Thoracic aorta (tissue), 2 donors: ENCODE measurements at regions not wholly inside any gene's neighbourhood (a gene's known extent, or its start where the extent isn't known, plus 50 kb on each side); places are given as distances from the start of the nearest gene placed in this dataset.
A peak's percentile ranks its signal among the peaks of the same experiment; 100 is the strongest.

ENCODE experiments used
- ATAC-seq: fragments of 150-250 bp; one replicate; pipeline ENCODE4 v1.8.0; 2017; ENCODE audit warnings: low read depth; ENCODE audit not compliant: insufficient number of reproducible peaks, low FRiP score
- DNase-seq: peaks from one replicate; pipeline ENCODE4 v3.0.0-alpha.2; 2020; ENCODE audit warnings: low spot score
- H3K27ac ChIP-seq, 2 donors: fragments of 200-600 bp; sonication (generic); 1 replicate in 1 of 2; 2 replicates in 1 of 2; pipeline ENCODE4 v1.5.1; 2016; ENCODE audit warnings: mild to moderate bottlenecking in 2 of 2, moderate library complexity in 2 of 2
- H3K27me3 ChIP-seq: fragments of 200-600 bp; sonication (generic); replicated peaks from 2 replicates; pipeline ENCODE4 v1.6.0; 2016; ENCODE audit warnings: mild to moderate bottlenecking; ENCODE audit not compliant: insufficient read depth
- H3K36me3 ChIP-seq: fragments of 200-600 bp; sonication (generic); one replicate; pipeline ENCODE4 v1.5.1; 2016
- H3K4me1 ChIP-seq, 2 donors: fragments of 200-600 bp; sonication (generic); 1 replicate in 1 of 2; 2 replicates in 1 of 2; pipeline versions ENCODE4 v1.5.1 to v1.6.0; 2016; ENCODE audit warnings: low read depth in 2 of 2, mild to moderate bottlenecking in 1 of 2; ENCODE audit not compliant: control insufficient read depth in 1 of 2
- H3K4me3 ChIP-seq: fragments of 200-600 bp; sonication (generic); 2 replicates; pipeline ENCODE4 v1.5.1; 2016; ENCODE audit warnings: mild to moderate bottlenecking
- H3K9me3 ChIP-seq: fragments of 200-600 bp; sonication (generic); 2 replicates; pipeline ENCODE4 v1.5.1; 2016
- TF ChIP-seq, protein P1 (sequence below): fragments of 200-600 bp; sonication (generic); IDR thresholded peaks from one replicate; pipeline ENCODE4 v1.5.1; 2019; ENCODE audit warnings: antibody characterized with exemption

DNA sequence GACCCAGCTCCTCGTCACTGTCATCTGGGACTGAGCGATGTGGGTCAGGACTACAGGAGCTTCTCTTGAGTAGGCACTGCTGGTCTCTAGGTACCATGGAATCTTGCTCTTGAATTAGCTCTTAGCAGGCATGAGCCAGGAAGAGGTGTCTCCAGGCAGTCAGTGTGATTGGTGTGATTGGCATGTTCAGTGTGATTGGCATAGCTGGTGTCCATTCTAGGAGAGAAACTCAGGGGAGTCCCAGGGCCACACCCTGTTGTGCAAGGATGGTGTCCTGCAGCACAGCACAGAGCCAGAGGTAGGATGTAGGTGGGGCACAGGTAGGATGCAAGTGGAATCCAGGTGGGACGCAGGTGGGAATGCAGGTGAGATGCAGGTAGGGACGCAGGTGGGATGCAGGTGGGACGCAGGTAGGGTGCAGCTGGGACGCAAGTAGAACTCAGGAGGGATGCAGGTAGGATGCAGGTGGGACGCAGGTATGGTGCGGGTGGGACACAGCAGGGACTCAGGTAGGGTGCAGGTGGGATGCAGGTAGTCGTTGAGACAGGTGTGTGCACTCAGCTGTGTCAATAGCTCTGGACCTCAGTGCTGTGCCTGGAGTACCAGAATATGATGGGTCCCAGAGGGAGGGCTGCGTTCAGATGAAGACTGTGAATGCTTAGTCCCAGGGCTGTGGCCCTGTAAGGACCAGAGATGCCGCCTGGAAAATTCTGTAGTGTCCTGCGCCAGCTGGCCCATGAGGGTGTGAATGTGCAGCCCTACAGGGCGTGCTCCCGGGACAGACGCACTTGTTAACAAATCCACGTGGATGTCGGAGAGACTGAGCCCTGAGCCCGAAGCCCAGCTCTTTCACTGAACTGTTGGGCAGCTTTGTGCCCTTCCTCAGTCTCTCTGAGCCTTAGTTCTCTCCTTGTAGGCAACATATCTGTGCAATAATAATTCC is 248.2 kb upstream of the PITRM1 start:
- TF ChIP-seq, protein P1, sequence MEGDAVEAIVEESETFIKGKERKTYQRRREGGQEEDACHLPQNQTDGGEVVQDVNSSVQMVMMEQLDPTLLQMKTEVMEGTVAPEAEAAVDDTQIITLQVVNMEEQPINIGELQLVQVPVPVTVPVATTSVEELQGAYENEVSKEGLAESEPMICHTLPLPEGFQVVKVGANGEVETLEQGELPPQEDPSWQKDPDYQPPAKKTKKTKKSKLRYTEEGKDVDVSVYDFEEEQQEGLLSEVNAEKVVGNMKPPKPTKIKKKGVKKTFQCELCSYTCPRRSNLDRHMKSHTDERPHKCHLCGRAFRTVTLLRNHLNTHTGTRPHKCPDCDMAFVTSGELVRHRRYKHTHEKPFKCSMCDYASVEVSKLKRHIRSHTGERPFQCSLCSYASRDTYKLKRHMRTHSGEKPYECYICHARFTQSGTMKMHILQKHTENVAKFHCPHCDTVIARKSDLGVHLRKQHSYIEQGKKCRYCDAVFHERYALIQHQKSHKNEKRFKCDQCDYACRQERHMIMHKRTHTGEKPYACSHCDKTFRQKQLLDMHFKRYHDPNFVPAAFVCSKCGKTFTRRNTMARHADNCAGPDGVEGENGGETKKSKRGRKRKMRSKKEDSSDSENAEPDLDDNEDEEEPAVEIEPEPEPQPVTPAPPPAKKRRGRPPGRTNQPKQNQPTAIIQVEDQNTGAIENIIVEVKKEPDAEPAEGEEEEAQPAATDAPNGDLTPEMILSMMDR = no peak
- ATAC-seq (no peak), DNase-seq (no peak)
- Histone ChIP-seq H3K27me3 (no peaks in the 10 kb centered on the region), H3K4me3 (no peak overlapping the region), H3K9me3 (no peaks in the 10 kb centered on the region), H3K4me1 (peaks cover 4 to 13% of the 10 kb centered on the region in 2 donors), H3K27ac (no peak overlapping the region), H3K36me3 (no peaks in the 10 kb centered on the region)

DNA sequence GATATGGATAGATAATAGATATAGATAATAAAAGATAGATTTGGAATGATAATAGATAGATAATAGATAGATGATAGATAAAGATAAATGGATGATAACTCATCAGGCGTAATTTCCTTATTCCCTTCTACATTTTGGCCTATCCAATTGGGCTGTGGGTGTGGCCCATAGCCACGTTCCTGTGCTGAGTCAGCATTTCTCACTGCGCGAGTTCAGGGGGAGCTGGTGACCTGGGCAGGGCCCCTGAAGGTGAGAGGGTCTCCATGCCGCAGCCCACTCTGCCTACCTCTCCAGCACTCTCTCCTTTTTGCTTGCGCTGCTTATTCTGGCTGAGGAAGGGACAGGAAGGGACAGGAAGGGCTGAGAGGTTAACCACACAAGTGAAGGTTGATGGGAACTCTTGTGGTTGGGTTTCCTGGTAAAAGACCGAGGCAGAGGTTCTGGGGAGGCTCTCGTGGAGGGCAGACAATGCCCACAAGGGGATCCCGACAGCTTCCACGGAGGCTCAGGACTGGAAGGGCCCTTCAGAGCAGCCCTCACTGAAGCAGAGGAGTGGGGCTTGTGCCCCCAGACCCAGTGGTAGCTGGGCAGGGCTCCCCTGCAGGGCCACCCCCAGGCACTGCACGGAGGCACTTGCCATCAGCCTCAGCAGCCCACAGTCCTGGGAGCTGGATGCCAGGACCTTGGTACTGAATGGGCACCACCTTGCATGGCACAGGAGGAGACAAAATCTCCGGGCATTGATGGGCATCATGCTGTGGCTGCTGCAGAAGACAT is 247.3 kb upstream of the PITRM1 start:
- no peaks in the 10 kb centered on the region for H3K36me3 ChIP-seq
- no peaks in the 10 kb centered on the region for H3K27me3 ChIP-seq
- TF ChIP-seq, protein P1 = no peak
- no peak for DNase-seq
- no peak for ATAC-seq
- no peak overlapping the region for H3K27ac ChIP-seq
- peaks cover 4 to 13% of the 10 kb centered on the region in 2 donors for H3K4me1 ChIP-seq
- H3K9me3 ChIP-seq = no peaks in the 10 kb centered on the region
- H3K4me3 ChIP-seq = no peak overlapping the region

DNA sequence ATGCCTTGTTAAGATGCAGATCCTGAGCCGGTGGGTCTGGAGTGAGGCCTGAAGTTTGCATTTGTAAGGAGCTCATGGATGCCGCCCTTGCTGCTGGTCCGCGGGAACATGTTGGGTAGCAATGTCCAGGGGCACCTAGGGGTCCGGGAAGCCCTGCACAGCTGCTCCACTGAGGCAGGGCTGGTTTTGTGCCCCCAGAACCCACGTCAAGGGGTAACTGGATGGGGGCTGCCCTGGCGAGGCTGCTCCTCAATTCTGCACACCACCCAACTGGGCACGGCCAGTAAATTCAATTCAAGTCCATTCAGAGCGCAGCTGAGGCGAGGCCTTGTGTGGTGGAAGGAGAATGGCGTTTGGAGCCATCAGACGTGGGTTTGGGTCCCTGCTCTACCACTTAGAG is 246.3 kb upstream of the PITRM1 start:
- TF ChIP-seq, protein P1 = no peak
- no peaks in the 10 kb centered on the region for H3K9me3 ChIP-seq
- DNase-seq = no peak
- H3K4me3 ChIP-seq = peak overlapping the region; percentile 5
- no peaks in the 10 kb centered on the region for H3K36me3 ChIP-seq
- ATAC-seq = no peak
- peak overlapping the region; percentile 8 to 61 for H3K27ac ChIP-seq
- peaks cover 4 to 13% of the 10 kb centered on the region in 2 donors for H3K4me1 ChIP-seq
- no peaks in the 10 kb centered on the region for H3K27me3 ChIP-seq

DNA sequence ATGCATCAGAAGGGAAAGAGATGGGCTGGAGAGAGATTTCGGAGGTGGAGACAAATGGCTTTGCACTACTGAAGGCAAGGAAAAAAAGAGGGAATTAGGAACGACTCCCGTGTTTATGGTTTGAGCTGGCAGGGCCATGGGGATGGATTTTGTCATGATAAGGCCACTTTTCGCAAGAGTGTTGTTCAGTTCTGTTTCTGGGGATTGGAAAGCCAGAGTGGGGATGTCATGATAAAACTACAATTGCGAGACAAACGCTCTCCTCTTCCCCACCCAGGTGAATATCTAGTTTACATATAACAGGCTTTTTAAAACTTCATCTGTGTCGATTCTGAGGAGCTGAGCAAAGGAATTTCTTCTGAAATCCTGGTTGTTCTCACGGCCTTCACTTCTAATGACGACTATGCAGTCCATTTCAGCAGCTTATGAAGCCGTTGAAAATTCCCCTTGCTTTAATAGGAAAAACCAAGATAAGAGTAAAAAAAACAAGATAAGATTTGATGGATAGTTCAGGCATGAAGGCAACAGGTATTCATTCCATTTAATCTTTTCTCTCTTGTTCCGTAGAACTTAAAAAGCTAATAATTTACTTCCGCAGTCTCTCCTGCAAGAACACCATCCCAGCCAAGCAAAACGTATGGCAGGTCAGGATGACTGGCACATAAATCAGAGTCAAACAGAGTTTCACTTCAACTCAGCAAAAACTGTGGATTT is 245.6 kb upstream of the PITRM1 start:
- Histone ChIP-seq H3K27me3 (no peaks in the 10 kb centered on the region), H3K9me3 (no peaks in the 10 kb centered on the region), H3K27ac (peak overlapping the region; percentile 31 to 61), H3K4me3 (peak overlapping the region; percentile 9), H3K36me3 (no peaks in the 10 kb centered on the region), H3K4me1 (peaks cover 4 to 13% of the 10 kb centered on the region in 2 donors)
- TF ChIP-seq, protein P1 = no peak
- ATAC-seq (no peak), DNase-seq (no peak)
